HFFc6 (cell line): ENCODE measurements at regions not wholly inside any gene's neighbourhood (a gene's known extent, or its start where the extent isn't known, plus 50 kb on each side); places are given as distances from the start of the nearest gene placed in this dataset.
A peak's percentile ranks its signal among the peaks of the same experiment; 100 is the strongest.
"Not testable (repeated sequence)": the region's sequence is repeated elsewhere in the genome, so short reads cannot be mapped to it uniquely, and the experiment has no call there.

ENCODE experiments used
- DNase-seq: peaks from one replicate; pipeline ENCODE4 v3.0.0-alpha.2; 2018
- H3K27ac Mint-ChIP-seq: 2 replicates; pipeline ENCODE4 v1.8.0; 2020; ENCODE audit warnings: mild to moderate bottlenecking, mixed read lengths
- H3K27me3 Mint-ChIP-seq: 2 replicates; pipeline ENCODE4 v1.8.0; 2021; ENCODE audit warnings: mild to moderate bottlenecking, moderate library complexity, mixed read lengths; ENCODE audit not compliant: insufficient read depth
- H3K36me3 Mint-ChIP-seq: 2 replicates; pipeline ENCODE4 v1.8.0; 2021; ENCODE audit warnings: low read depth, mixed read lengths
- H3K4me1 Mint-ChIP-seq: 2 replicates; pipeline ENCODE4 v1.8.0; 2020; ENCODE audit warnings: low read depth, mixed read lengths
- H3K4me3 Mint-ChIP-seq: 2 replicates; pipeline ENCODE4 v1.8.0; 2020; ENCODE audit warnings: mild to moderate bottlenecking, moderate library complexity, mixed read lengths
- H3K9me3 Mint-ChIP-seq: 2 replicates; pipeline ENCODE4 v1.8.0; 2020; ENCODE audit warnings: mild to moderate bottlenecking, mixed read lengths
- TF ChIP-seq, protein P1 (sequence below): fragments of 200-600 bp; sonication (generic); IDR thresholded peaks from 2 replicates; pipeline ENCODE4 v1.5.0; 2021; ENCODE audit warnings: antibody characterized with exemption, mild to moderate bottlenecking

- H3K4me3 Mint-ChIP-seq: no peak overlapping the region
- peaks cover 7% of the 10 kb centered on the region for H3K27me3 Mint-ChIP-seq
- peaks cover 14% of the 10 kb centered on the region for H3K4me1 Mint-ChIP-seq
- no peaks in the 10 kb centered on the region; the same call in 1 of the 2 replicates for H3K9me3 Mint-ChIP-seq
- H3K36me3 Mint-ChIP-seq: no peaks in the 10 kb centered on the region
- no peak overlapping the region; the same call in 1 of the 2 replicates for H3K27ac Mint-ChIP-seq
- DNase-seq: peak; percentile 71
- TF ChIP-seq, protein P1, sequence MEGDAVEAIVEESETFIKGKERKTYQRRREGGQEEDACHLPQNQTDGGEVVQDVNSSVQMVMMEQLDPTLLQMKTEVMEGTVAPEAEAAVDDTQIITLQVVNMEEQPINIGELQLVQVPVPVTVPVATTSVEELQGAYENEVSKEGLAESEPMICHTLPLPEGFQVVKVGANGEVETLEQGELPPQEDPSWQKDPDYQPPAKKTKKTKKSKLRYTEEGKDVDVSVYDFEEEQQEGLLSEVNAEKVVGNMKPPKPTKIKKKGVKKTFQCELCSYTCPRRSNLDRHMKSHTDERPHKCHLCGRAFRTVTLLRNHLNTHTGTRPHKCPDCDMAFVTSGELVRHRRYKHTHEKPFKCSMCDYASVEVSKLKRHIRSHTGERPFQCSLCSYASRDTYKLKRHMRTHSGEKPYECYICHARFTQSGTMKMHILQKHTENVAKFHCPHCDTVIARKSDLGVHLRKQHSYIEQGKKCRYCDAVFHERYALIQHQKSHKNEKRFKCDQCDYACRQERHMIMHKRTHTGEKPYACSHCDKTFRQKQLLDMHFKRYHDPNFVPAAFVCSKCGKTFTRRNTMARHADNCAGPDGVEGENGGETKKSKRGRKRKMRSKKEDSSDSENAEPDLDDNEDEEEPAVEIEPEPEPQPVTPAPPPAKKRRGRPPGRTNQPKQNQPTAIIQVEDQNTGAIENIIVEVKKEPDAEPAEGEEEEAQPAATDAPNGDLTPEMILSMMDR: no peak
Measured at GRCh38 chr21:15293240-15293639, 228.4 kb upstream of the NRIP1 start.

- H3K9me3 Mint-ChIP-seq: no peaks in the 10 kb centered on the region; the same call in 1 of the 2 replicates
- no peaks in the 10 kb centered on the region for H3K36me3 Mint-ChIP-seq
- TF ChIP-seq, protein P1: no peak
- no peak overlapping the region for H3K4me3 Mint-ChIP-seq
- H3K27ac Mint-ChIP-seq: no peak overlapping the region
- DNase-seq: no peak
- peaks cover 14% of the 10 kb centered on the region for H3K4me1 Mint-ChIP-seq
- peaks cover 6% of the 10 kb centered on the region for H3K27me3 Mint-ChIP-seq
Measured at GRCh38 chr21:15295875-15296274, 231.1 kb upstream of the NRIP1 start.

- Mint-ChIP-seq H3K36me3 (no peaks in the 10 kb centered on the region), H3K9me3 (no peaks in the 10 kb centered on the region; the same call in 1 of the 2 replicates), H3K27me3 (peaks cover 8% of the 10 kb centered on the region; the same call in 1 of the 2 replicates), H3K4me1 (peaks cover 10% of the 10 kb centered on the region), H3K27ac (no peak overlapping the region), H3K4me3 (no peak overlapping the region)
- TF ChIP-seq, protein P1: no peak
- DNase-seq: no peak
Measured at GRCh38 chr21:15297824-15298223, 233.0 kb upstream of the NRIP1 start.

- Mint-ChIP-seq H3K4me3 (no peak overlapping the region), H3K36me3 (no peaks in the 10 kb centered on the region), H3K27ac (no peak overlapping the region), H3K9me3 (no peaks in the 10 kb centered on the region; the same call in 1 of the 2 replicates), H3K27me3 (peaks cover 8% of the 10 kb centered on the region; the same call in 1 of the 2 replicates), H3K4me1 (peaks cover 6% of the 10 kb centered on the region)
- TF ChIP-seq, protein P1: no peak
- DNase-seq: no peak
Measured at GRCh38 chr21:15298306-15298705, 233.5 kb upstream of the NRIP1 start.

- H3K27ac Mint-ChIP-seq, H3K36me3 Mint-ChIP-seq, H3K9me3 Mint-ChIP-seq, H3K4me1 Mint-ChIP-seq, H3K4me3 Mint-ChIP-seq, H3K27me3 Mint-ChIP-seq, DNase-seq: not testable (repeated sequence)
Measured at GRCh38 chr21:15298755-15299154, 234.0 kb upstream of the NRIP1 start.

DNA sequence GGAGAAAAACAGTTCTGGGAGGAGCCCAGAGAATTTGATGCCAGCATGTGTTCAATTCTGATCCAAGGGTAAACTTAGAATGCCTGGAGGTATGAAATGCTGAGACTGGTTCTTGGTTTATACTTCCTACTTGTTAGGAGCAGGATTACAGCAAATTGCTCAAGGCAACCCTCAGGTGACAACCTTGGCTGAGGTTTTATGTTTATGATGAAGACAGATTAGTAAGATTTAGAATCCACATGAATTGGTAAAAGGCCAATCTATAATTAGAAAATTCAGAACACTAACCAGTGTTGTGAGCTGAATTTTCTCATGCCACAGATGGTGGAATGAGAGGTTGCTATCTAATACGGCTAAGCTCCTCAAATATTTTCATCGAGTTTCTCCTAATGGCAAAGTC is 235.3 kb upstream of the NRIP1 start:
- Mint-ChIP-seq H3K27me3 (peaks cover 8% of the 10 kb centered on the region; the same call in 1 of the 2 replicates), H3K4me1 (no peaks in the 10 kb centered on the region), H3K36me3 (no peaks in the 10 kb centered on the region), H3K27ac (no peak overlapping the region), H3K9me3 (no peaks in the 10 kb centered on the region; the same call in 1 of the 2 replicates), H3K4me3 (no peak overlapping the region)
- DNase-seq: no peak
- TF ChIP-seq, protein P1: no peak
